Common myeloid progenitor, CD34-positive (primary cell): ENCODE measurements at regions not wholly inside any gene's neighbourhood (a gene's known extent, or its start where the extent isn't known, plus 50 kb on each side); places are given as distances from the start of the nearest gene placed in this dataset.

ENCODE experiments used
- CTCF ChIA-PET: fragments of 350-600 bp; sonication (Branson Sonifier 250); formaldehyde crosslinking; loops from one replicate; lab custom pipeline; 2021; ENCODE audit warnings: antibody characterized with exemption; lab: Charles Lee
- POLR2A ChIA-PET: fragments of 350-600 bp; sonication (Branson Sonifier 250); formaldehyde crosslinking; loops from one replicate; lab custom pipeline; 2021; ENCODE audit warnings: antibody characterized with exemption; lab: Charles Lee
- DNase-seq, 3 donors: peaks; one replicate each; pipeline versions ENCODE4 v3.0.0 to v3.0.0-alpha.2; 2013
- H3K27ac ChIP-seq, 2 experiments: 1 replicate in 1 of 2; 2 replicates in 1 of 2; pipeline ENCODE4 v1.7.0; 2013; ENCODE audit warnings: inconsistent platforms in 2 of 2, low read length in 2 of 2, mild to moderate bottlenecking in 2 of 2, low read depth in 1 of 2, moderate library complexity in 1 of 2; ENCODE audit not compliant: severe bottlenecking in 2 of 2, insufficient read depth in 1 of 2, poor library complexity in 1 of 2
- H3K27me3 ChIP-seq, 5 experiments: replicated peaks in 2 of 5; 1 replicate in 3 of 5; 2 replicates in 2 of 5; pipeline versions ENCODE4 v1.6.1 to v1.7.0; 2013; ENCODE audit warnings: low read length in 4 of 5, mild to moderate bottlenecking in 2 of 5, moderate library complexity in 2 of 5, inconsistent platforms in 1 of 5; ENCODE audit not compliant: insufficient read depth in 5 of 5, control insufficient read depth in 4 of 5
- H3K36me3 ChIP-seq, 4 experiments: 1 replicate in 2 of 4; 2 replicates in 2 of 4; pipeline versions ENCODE4 v1.6.1 to v1.7.0; 2013; ENCODE audit warnings: low read length in 3 of 4, control low read depth in 1 of 4, mild to moderate bottlenecking in 1 of 4; ENCODE audit not compliant: control insufficient read depth in 4 of 4, insufficient read depth in 4 of 4
- H3K4me1 ChIP-seq, 4 experiments: 1 replicate in 3 of 4; 2 replicates in 1 of 4; pipeline versions ENCODE4 v1.6.1 to v1.7.1; 2013; ENCODE audit warnings: low read length in 3 of 4, mild to moderate bottlenecking in 3 of 4, control low read depth in 1 of 4, inconsistent platforms in 1 of 4, moderate library complexity in 1 of 4; ENCODE audit not compliant: control insufficient read depth in 4 of 4, insufficient read depth in 4 of 4; ENCODE audit errors: control extremely low read depth in 1 of 4
- H3K4me3 ChIP-seq, 7 experiments: 1 replicate in 4 of 7; 2 replicates in 3 of 7; pipeline versions ENCODE4 v1.5.1 to v1.7.0; 2013; ENCODE audit warnings: mild to moderate bottlenecking in 7 of 7, low read length in 6 of 7, moderate library complexity in 6 of 7, inconsistent platforms in 2 of 7, low read depth in 2 of 7, control low read depth in 1 of 7; ENCODE audit not compliant: insufficient read depth in 4 of 7, control insufficient read depth in 1 of 7; ENCODE audit errors: extremely low read depth in 1 of 7
- H3K9me3 ChIP-seq, 5 experiments: 1 replicate in 4 of 5; 2 replicates in 1 of 5; pipeline versions ENCODE4 v1.6.1 to v1.7.1; 2013; ENCODE audit warnings: low read length in 4 of 5, mild to moderate bottlenecking in 2 of 5, inconsistent platforms in 1 of 5, low read depth in 1 of 5, moderate library complexity in 1 of 5; ENCODE audit not compliant: control insufficient read depth in 4 of 5, insufficient read depth in 2 of 5; ENCODE audit errors: control extremely low read depth in 1 of 5
- WGBS: methylation state at CpG from one replicate; pipeline ENCODE4 v1.1.5; 2013; ENCODE audit not compliant: insufficient coverage; 5-methylcytosine and 5-hydroxymethylcytosine counted together

- Histone ChIP-seq H3K4me3 (no peak overlapping the region), H3K36me3 (no peaks in the 10 kb centered on the region), H3K4me1 (no peaks in the 10 kb centered on the region), H3K27me3 (no peaks in the 10 kb centered on the region), H3K27ac (no peak overlapping the region), H3K9me3 (no peaks in the 10 kb centered on the region)
- WGBS, result no CpG with 5 or more reads among the region's 1 CpG
- DNase-seq, result no peak
- POLR2A ChIA-PET, result no interaction called here
- CTCF ChIA-PET, result no interaction called here
Measured at GRCh38 chr3:164452707-164453106, 625.6 kb downstream of the SI start.

- ChIA-PET POLR2A (no interaction called here), CTCF (no interaction called here)
- no peak for DNase-seq
- H3K36me3 ChIP-seq, result no peaks in the 10 kb centered on the region
- WGBS, result 86% methylated on average over 5 of the region's 5 CpGs
- no peaks in the 10 kb centered on the region for H3K9me3 ChIP-seq
- H3K4me3 ChIP-seq, result no peak overlapping the region
- no peak overlapping the region for H3K27ac ChIP-seq
- no peaks in the 10 kb centered on the region for H3K4me1 ChIP-seq
- no peaks in the 10 kb centered on the region for H3K27me3 ChIP-seq
Measured at GRCh38 chr3:164451072-164451910, 627.0 kb downstream of the SI start.

- Histone ChIP-seq H3K4me3 (no peak overlapping the region), H3K27me3 (no peaks in the 10 kb centered on the region), H3K4me1 (no peaks in the 10 kb centered on the region), H3K36me3 (no peaks in the 10 kb centered on the region), H3K27ac (no peak overlapping the region), H3K9me3 (no peaks in the 10 kb centered on the region)
- 49% methylated on average over 2 of the region's 4 CpGs for WGBS
- CTCF ChIA-PET, result no interaction called here
- no peak for DNase-seq
- POLR2A ChIA-PET, result interaction anchor here (0.6 kb wide), 1 partner anchor 1592 kb away, joined by 3 read pairs; no protein-coding TSS in a partner anchor
Measured at GRCh38 chr3:164450276-164450905, 627.9 kb downstream of the SI start.

- no peak for DNase-seq
- Histone ChIP-seq H3K4me1 (no peaks in the 10 kb centered on the region), H3K9me3 (no peaks in the 10 kb centered on the region), H3K36me3 (no peaks in the 10 kb centered on the region), H3K4me3 (no peak overlapping the region), H3K27me3 (no peaks in the 10 kb centered on the region), H3K27ac (no peak overlapping the region)
- CTCF ChIA-PET, result no interaction called here
- POLR2A ChIA-PET, result no interaction called here
- no CpG with 5 or more reads among the region's 1 CpG for WGBS
Measured at GRCh38 chr3:164419220-164419619, 659.1 kb downstream of the SI start.

GRCh38 chr3:164418414-164418813 is 659.9 kb downstream of the SI start:
- WGBS, result no CpG with 5 or more reads among the region's 1 CpG
- no peak overlapping the region for H3K27ac ChIP-seq

GRCh38 chr3:164417955-164418354 is 660.3 kb downstream of the SI start:
- DNase-seq, result no peak
- no peaks in the 10 kb centered on the region for H3K36me3 ChIP-seq
- H3K27ac ChIP-seq, result no peak overlapping the region
- POLR2A ChIA-PET, result no interaction called here
- CTCF ChIA-PET, result no interaction called here
- H3K27me3 ChIP-seq, result no peaks in the 10 kb centered on the region
- H3K4me3 ChIP-seq, result no peak overlapping the region
- H3K4me1 ChIP-seq, result no peaks in the 10 kb centered on the region
- H3K9me3 ChIP-seq, result no peaks in the 10 kb centered on the region

More at GRCh38 chr3:164418414-164418813, 659.9 kb downstream of the SI start:
- no peaks in the 10 kb centered on the region for H3K9me3 ChIP-seq
- ChIA-PET POLR2A (no interaction called here), CTCF (no interaction called here)
- no peaks in the 10 kb centered on the region for H3K4me1 ChIP-seq
- H3K27me3 ChIP-seq, result no peaks in the 10 kb centered on the region
- no peak overlapping the region for H3K4me3 ChIP-seq
- DNase-seq, result no peak
- H3K36me3 ChIP-seq, result no peaks in the 10 kb centered on the region

- ChIA-PET POLR2A (no interaction called here), CTCF (no interaction called here)
- no peaks in the 10 kb centered on the region for H3K4me1 ChIP-seq
- WGBS, result 80% methylated on average over 1 of the region's 3 CpGs
- no peaks in the 10 kb centered on the region for H3K36me3 ChIP-seq
- no peaks in the 10 kb centered on the region for H3K9me3 ChIP-seq
- no peak overlapping the region for H3K4me3 ChIP-seq
- DNase-seq, result no peak
- no peak overlapping the region for H3K27ac ChIP-seq
- no peaks in the 10 kb centered on the region for H3K27me3 ChIP-seq
Measured at GRCh38 chr3:164416491-164417222, 661.6 kb downstream of the SI start.
